ENCODE measurements at regions not wholly inside any gene's neighbourhood (a gene's known extent, or its start where the extent isn't known, plus 50 kb on each side); places are given as distances from the start of the nearest gene placed in this dataset.

- no peak for DNase-seq (ENCODE audit: low spot score)
Measured at GRCh38 chr4:19151684-19152083, 1100.0 kb upstream of the SLIT2 start.

DNA sequence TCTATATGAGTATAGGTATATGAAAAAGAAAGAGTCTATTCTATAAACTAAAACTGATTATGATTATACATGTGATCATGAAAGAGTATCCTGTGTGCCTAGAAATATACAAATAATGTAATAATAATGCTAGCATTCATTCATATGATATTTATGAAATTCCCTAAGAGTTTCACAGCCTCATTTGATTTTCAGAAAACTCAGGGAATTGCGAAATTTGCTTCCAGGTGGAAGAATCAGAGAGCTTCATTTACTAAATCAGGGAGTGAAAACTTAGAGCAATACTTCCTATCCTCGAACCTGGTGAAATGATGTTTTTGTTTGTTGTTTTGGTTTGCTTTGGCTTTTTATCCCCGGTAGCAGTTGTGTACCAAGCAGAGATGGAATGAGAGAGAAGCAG, 1105.7 kb upstream of the SLIT2 start:
- no peak for DNase-seq (ENCODE audit: low spot score)

DNA sequence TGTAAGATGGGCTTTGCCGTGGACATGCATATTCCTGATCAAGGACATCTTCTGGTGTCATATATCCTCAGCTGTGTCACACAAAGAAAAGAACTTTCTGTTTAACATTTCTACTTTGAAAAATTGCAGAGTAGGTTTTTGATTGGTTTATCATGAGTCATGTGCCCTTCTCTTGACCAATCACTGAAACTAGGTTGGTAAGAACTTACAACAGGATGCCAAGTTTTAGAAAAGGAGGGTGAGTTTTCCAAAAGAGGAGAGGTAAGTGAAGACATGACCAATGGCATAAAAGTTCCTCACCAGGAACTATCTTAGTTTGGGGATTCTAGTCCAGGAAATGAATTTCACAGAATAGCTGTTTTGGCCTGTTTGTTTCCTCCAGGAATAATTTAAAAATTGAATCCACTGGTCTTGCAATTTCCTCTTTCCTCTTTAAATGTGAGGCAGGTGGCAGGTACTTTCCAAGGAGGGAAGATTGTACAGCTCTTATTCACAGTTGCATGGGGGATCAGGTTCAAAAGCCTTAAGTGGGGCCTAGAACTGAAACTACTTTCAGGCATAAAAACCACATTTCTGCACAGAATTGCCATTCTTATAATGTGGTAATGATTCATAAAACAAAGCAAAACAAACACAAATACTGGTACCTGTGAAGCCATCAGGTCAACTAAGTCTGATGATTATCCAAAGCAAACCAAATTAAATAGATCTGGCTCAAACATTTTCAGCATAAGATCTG, 1114.5 kb upstream of the LCORL start:
- DNase-seq (ENCODE audit: low spot score) = no peak

- no peak for DNase-seq (ENCODE audit: low spot score)
Measured at GRCh38 chr4:19134685-19135084, 1113.1 kb upstream of the LCORL start.

GRCh38 chr4:19133315-19133714, 1111.8 kb upstream of the LCORL start:
- DNase-seq (ENCODE audit: low spot score) = no peak

DNA sequence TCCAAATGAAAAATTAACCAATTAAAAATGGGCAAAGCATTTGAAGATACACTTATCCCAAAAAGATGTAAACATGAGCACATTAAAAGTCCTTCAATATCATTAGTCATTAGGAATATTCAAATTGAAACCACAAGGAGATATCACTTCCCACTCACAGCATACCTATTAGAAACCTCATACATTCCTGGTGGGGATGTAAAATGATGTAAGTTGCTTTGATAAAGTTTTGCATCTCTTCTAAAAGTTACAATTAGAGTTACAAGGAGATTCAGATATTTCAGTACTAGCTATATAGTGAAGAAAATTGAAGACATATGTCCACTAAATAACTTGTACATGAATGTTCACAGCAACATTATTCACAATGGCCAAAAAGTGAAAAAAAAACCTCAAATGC, 1109.3 kb upstream of the LCORL start:
- DNase-seq (ENCODE audit: low spot score) = no peak

- no peak for DNase-seq (ENCODE audit: low spot score)
Measured at GRCh38 chr4:19128176-19128575, 1106.6 kb upstream of the LCORL start.

GRCh38 chr4:19126903-19127302, 1105.3 kb upstream of the LCORL start:
- DNase-seq (ENCODE audit: low spot score) = no peak

DNA sequence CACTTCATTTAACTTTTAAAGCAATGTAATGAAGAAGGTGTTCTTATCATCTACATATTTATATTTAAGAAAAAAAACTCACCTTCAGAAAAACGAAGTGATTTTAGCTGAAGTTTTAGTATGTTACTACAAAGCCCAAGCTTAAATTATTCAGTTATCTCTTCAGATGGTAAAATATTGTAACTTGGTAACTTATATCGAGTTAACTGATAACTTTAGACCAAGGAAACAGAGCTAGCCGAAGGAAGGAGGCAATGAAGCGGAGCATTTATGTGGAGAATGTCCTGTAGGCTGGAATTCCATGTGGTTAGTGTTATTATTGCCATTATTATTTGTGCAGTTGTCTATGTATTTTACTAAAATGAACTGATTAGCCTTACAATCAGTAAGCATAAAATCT, 1102.1 kb upstream of the LCORL start:
- no peak for DNase-seq (ENCODE audit: low spot score)

GRCh38 chr4:19119904-19120560, 1098.5 kb upstream of the LCORL start:
- DNase-seq (ENCODE audit: low spot score) = no peak

GRCh38 chr4:19117022-19117421, 1095.5 kb upstream of the LCORL start:
- DNase-seq (ENCODE audit: low spot score) = no peak

DNA sequence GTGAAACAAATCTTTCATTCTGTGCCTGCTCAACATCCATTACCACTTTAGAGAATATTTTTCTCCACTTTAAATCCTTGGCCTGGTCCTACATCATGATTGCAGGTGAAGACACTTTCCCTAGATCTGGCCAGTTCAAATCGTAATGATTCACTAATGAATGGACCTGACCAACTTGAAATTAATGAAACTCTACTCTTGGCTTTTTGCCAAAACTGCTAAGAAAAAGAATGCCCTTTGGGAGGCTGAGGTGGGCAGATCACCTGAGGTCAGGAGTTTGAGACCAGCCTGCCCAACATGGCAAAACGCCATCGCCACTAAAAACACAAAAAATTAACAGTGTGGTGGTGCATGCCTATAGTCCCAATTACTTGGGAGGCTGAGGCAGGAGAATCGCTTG, 1082.6 kb upstream of the LCORL start:
- no peak for DNase-seq (ENCODE audit: low spot score)

DNA sequence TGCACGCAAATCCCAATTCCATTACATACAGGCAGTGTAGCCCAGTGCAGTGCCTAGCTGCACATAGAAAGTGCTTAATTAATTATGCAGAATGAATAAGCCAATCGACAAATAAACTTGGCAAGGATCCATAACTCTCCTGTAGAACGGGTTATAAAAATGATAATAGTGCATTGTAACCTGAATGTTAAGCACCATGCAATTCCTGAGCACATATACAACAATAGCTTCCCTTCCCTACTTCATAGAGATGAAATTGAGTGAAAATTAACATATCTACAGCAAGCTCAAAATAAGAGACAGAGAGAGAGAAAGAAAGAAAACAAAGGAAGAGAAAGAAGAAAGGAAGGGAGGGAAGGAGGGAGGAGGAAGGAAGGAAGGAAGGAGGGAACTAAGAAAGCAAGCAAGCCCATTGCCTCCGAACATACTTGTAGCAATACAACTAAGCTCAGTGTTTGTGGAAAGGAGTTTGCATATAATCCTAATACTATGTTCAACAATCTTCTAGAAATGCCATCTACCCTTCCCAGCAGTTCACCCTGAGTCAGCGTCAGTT, 1074.0 kb upstream of the LCORL start:
- DNase-seq (ENCODE audit: low spot score) = no peak

DNA sequence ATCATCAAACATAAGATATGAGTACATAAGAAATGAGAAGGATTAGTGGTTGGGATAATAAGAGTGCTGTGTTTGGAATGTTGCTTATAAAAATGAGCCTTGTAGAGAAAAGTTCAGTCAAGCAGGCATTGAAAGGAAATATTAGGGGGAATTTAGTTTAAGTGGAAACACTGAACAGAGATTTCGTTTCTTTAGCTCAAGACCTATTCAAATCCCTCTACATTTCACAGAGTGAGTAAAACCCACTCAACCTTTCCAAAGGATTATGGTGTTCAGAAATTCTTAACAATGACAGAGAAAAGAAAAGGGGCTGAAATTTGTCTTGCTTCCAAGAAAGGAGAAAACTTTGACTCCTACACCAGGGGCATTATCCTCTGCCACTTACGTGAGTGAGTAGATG, 1072.4 kb upstream of the LCORL start:
- DNase-seq (ENCODE audit: low spot score) = no peak

DNA sequence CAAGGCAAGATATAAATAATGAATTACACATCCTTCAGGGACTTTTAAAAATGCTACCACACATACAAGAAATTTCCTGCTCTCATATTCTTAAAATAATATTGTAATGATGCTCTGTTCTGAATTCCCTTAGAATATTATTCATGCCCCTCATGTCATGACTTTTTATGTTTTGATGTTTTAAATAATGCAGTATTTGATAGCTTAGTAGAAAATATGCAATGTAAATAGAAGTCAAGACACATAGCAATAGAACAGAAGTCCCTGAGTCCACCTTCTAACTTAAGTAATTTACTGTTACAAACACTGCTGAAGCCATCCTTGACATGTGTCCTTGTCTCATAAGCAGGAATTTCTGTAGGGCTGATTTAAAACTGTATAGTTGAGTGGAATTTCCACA, 1071.2 kb upstream of the LCORL start:
- DNase-seq (ENCODE audit: low spot score) = no peak

- no peak for DNase-seq (ENCODE audit: low spot score)
Measured at GRCh38 chr4:19074036-19074435, 1052.5 kb upstream of the LCORL start.

- no peak for DNase-seq (ENCODE audit: low spot score)
Measured at GRCh38 chr4:19063662-19064061, 1042.1 kb upstream of the LCORL start.

- DNase-seq (ENCODE audit: low spot score) = no peak
Measured at GRCh38 chr4:19054916-19055315, 1033.4 kb upstream of the LCORL start.

- DNase-seq (ENCODE audit: low spot score) = no peak
Measured at GRCh38 chr4:19051831-19052230, 1030.3 kb upstream of the LCORL start.

DNA sequence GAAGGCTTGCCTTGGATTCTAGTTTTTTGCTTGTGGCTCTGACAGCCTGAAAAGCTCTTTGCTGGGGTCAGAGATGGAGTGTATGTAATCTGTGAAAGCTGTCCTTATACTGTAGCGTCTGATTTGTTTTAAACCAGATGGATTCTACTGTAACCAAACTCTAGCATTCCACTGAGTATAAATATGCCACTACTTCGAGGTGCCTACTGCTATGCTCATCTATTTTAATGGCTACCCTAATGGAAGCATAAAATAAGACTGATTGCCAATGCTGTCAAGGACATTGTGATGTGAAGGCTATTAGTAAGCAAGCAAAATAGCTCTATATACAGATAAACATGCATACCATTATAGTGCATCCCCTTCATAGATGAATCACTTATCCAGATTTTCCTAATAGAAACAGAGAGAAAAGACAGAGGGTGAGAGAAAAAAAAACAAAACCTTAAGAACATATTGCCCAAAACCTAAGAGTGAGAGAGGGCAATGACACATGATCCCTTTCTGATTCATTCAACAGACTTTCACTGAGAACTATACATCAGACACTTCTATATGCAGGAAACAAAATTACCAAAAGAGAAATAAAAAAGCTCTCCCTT, 1025.8 kb upstream of the LCORL start:
- DNase-seq (ENCODE audit: low spot score) = no peak

DNA sequence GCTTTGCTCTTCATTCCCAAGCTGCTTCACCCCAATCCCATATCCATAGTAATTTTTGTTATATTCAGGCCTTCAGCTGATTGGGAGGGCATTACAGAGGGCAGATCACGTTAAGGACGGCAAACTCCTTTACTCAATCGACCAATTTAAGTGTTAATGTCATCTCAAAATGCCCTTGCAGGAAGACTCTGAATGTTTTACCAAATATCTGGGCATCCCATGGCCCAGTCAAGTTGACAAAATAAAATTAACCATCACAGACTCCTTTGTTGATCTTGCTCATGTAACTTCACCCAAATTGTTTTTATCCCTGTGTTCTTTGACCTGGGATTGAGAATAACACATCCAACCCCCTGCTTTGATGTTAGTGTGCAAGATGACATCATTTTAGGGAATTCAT, 1018.3 kb upstream of the LCORL start:
- DNase-seq (ENCODE audit: low spot score) = no peak

DNA sequence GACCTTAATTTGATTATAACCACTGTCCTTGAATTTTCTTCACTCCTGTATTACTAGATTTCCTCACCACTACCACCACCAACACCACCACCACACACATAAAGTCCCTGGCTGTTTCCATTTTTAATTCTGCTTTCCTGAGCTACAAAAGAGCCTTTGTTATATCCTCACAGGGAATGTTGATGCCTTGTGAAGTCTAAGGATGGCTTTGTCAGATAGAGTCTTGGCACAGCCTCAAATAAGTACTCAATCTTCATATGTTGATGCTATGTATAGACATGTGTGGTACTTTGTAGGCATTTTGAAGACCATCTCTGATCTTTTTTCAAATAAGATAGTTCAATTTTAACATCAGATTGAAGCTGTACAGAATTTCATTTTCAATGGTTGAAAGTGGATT, 1016.7 kb upstream of the LCORL start:
- DNase-seq (ENCODE audit: low spot score) = no peak
